ENCODE measurements at regions not wholly inside any gene's neighbourhood (a gene's known extent, or its start where the extent isn't known, plus 50 kb on each side); places are given as distances from the start of the nearest gene placed in this dataset.

- Histone ChIP-seq H3K4me1 (ENCODE audit: control insufficient read depth, insufficient read depth, low read length) (no peaks in the 10 kb centered on the region), H3K27me3 (ENCODE audit: control insufficient read depth, insufficient read depth, low read length) (peaks cover 23% of the 10 kb centered on the region), H3K9me3 (ENCODE audit: control insufficient read depth, insufficient read depth, low read depth, low read length) (no peaks in the 10 kb centered on the region), H3K4me3 (ENCODE audit: low read depth in 2 of 2, low read length in 2 of 2) (no peak overlapping the region), H3K27ac (ENCODE audit: low read length) (no peak overlapping the region), H3K36me3 (ENCODE audit: control insufficient read depth, insufficient read depth, low read length) (no peaks in the 10 kb centered on the region)
- CTCF ChIA-PET = no interaction called here
- TF ChIP-seq SIN3A (IDR thresholded peaks at IDR 0.05; ENCODE audit: borderline replicate concordance, insufficient read depth, low read depth, low read length) (no peak), REST (IDR thresholded peaks at IDR 0.05; ENCODE audit: insufficient read depth in 1 of 2, low read depth in 2 of 2, low read length in 1 of 2) (no peak), TCF7L2 (IDR thresholded peaks at IDR 0.05; ENCODE audit: low read depth, low read length) (no peak), CTCF (IDR thresholded peaks at IDR 0.05) (no peak), POLR2AphosphoS5 (IDR thresholded peaks at IDR 0.05; ENCODE audit: low read depth, low read length) (no peak)
- intact Hi-C loops (cut with micrococcal nuclease; ENCODE audit: unreplicated experiment) = no loop called here
- DNase-seq (ENCODE audit: low read depth, low spot score) = no peak
- in situ Hi-C loops (cut with HindIII; ENCODE audit: low pct_unique_long_range_greater_than_20kb, low sequenced_read_pairs) = no loop called here
- no TSS peak for BruUV-seq (replicated peaks)
- POLR2A ChIA-PET = no interaction called here
- no peak for ATAC-seq
Observed at GRCh38 chr11:116250155-116250554, 522.6 kb downstream of the BUD13 start.

GRCh38 chr11:116249561-116249960 is 523.2 kb downstream of the BUD13 start:
- peaks cover 22% of the 10 kb centered on the region for H3K27me3 ChIP-seq (ENCODE audit: control insufficient read depth, insufficient read depth, low read length)
- H3K27ac ChIP-seq (ENCODE audit: low read length) = no peak overlapping the region
- in situ Hi-C loops (cut with HindIII; ENCODE audit: low pct_unique_long_range_greater_than_20kb, low sequenced_read_pairs) (no loop called here), intact Hi-C loops (cut with micrococcal nuclease; ENCODE audit: unreplicated experiment) (no loop called here)
- CTCF ChIA-PET = interaction anchor here (0.7 kb wide), 1 partner anchor 444 kb away, joined by 3 read pairs; no protein-coding TSS in a partner anchor
- DNase-seq (ENCODE audit: low read depth, low spot score) (no peak), ATAC-seq (no peak)
- H3K4me3 ChIP-seq (ENCODE audit: low read depth in 2 of 2, low read length in 2 of 2) = no peak overlapping the region
- POLR2A ChIA-PET = no interaction called here
- peak; percentile 19; the same call in 1 of the 2 replicates for TF ChIP-seq CTCF (IDR thresholded peaks at IDR 0.05)
- TF ChIP-seq SIN3A (IDR thresholded peaks at IDR 0.05; ENCODE audit: borderline replicate concordance, insufficient read depth, low read depth, low read length) = no peak
- no TSS peak for BruUV-seq (replicated peaks)
- no peaks in the 10 kb centered on the region for H3K9me3 ChIP-seq (ENCODE audit: control insufficient read depth, insufficient read depth, low read depth, low read length)
- no peaks in the 10 kb centered on the region for H3K4me1 ChIP-seq (ENCODE audit: control insufficient read depth, insufficient read depth, low read length)
- H3K36me3 ChIP-seq (ENCODE audit: control insufficient read depth, insufficient read depth, low read length) = no peaks in the 10 kb centered on the region
